NT2/D1 (cell line): ENCODE measurements at regions not wholly inside any gene's neighbourhood (a gene's known extent, or its start where the extent isn't known, plus 50 kb on each side); places are given as distances from the start of the nearest gene placed in this dataset.

ENCODE experiments used
- YY1 ChIP-seq: IDR thresholded peaks from 2 replicates; pipeline ENCODE4 v1.6.1; 2011; ENCODE audit not compliant: insufficient read length, insufficient read depth
- ZNF274 ChIP-seq: IDR thresholded peaks from 2 replicates; pipeline ENCODE4 v1.6.1; 2011; ENCODE audit warnings: mild to moderate bottlenecking, low read depth, low read length

DNA sequence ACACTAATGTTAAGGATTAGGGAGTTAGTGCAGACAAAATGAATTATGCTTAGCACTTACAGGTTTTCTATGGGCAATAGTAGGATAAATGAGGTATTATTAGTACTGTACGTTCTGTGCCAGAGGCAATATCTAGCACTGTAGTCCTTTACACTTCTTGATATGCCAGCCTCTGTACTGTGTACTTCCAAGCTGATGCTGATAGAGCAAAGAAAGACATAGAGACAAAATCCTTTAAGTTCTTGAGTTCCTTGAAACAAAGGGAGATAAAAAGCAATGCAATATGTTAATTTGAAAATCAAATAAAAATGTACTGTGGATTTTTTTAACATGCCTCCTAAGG is 1234.0 kb upstream of the NXPH2 start:
- TF ChIP-seq YY1 = no peak
- no peak for TF ChIP-seq ZNF274
